Loucy (cell line): ENCODE measurements at regions not wholly inside any gene's neighbourhood (a gene's known extent, or its start where the extent isn't known, plus 50 kb on each side); places are given as distances from the start of the nearest gene placed in this dataset.

Experiments used
- H2AFZ ChIP-seq: fragments of 200-600 bp; sonication (generic); 2 replicates; pipeline ENCODE4 v1.6.0; 2016; ENCODE audit warnings: antibody characterized with exemption, mild to moderate bottlenecking, low read length, moderate library complexity
- H3F3A ChIP-seq: fragments of 200-600 bp; 2 replicates; pipeline ENCODE4 v1.6.0; 2016; ENCODE audit warnings: antibody characterized with exemption, low read depth, mild to moderate bottlenecking
- H3K27me3 ChIP-seq: fragments of 200-600 bp; sonication (generic); 2 replicates; pipeline ENCODE4 v1.6.1; 2014; ENCODE audit warnings: low read length, mild to moderate bottlenecking; ENCODE audit not compliant: insufficient read depth, poor library complexity, severe bottlenecking
- H3K36me3 ChIP-seq: fragments of 200-600 bp; sonication (generic); 2 replicates; pipeline ENCODE4 v1.6.1; 2016; ENCODE audit warnings: low read length; ENCODE audit not compliant: insufficient read depth
- H3K4me1 ChIP-seq: fragments of 200-600 bp; sonication (generic); 2 replicates; pipeline ENCODE4 v1.5.1; 2014; ENCODE audit warnings: low read length, mild to moderate bottlenecking; ENCODE audit not compliant: insufficient read depth, poor library complexity, severe bottlenecking
- H3K4me2 ChIP-seq: fragments of 200-600 bp; sonication (generic); 2 replicates; pipeline ENCODE4 v1.6.0; 2014; ENCODE audit warnings: antibody characterized with exemption, low read length, low read depth, mild to moderate bottlenecking; ENCODE audit not compliant: poor library complexity, severe bottlenecking
- H3K4me3 ChIP-seq: fragments of 200-600 bp; sonication (generic); 2 replicates; pipeline ENCODE4 v1.5.1; 2014; ENCODE audit warnings: low read length, mild to moderate bottlenecking, mixed read lengths; ENCODE audit not compliant: poor library complexity, severe bottlenecking
- H3K79me2 ChIP-seq: fragments of 200-600 bp; sonication (generic); 2 replicates; pipeline ENCODE4 v1.6.1; 2014; ENCODE audit warnings: low read length; ENCODE audit not compliant: insufficient read depth
- H3K9ac ChIP-seq: fragments of 200-600 bp; sonication (generic); 2 replicates; pipeline ENCODE4 v1.6.0; 2014; ENCODE audit warnings: mild to moderate bottlenecking, low read depth, low read length, moderate library complexity; ENCODE audit not compliant: poor library complexity, severe bottlenecking
- H3K9me2 ChIP-seq: fragments of 200-600 bp; sonication (generic); replicated peaks from 2 replicates; pipeline ENCODE4 v1.6.1; 2016; ENCODE audit warnings: low read depth, low read length, mixed read lengths
- H3K9me3 ChIP-seq: fragments of 200-600 bp; sonication (generic); 2 replicates; pipeline ENCODE4 v1.6.1; 2014; ENCODE audit warnings: mild to moderate bottlenecking, antibody characterized with exemption, low read length, low read depth; ENCODE audit not compliant: insufficient read depth
- H4K20me1 ChIP-seq: fragments of 200-600 bp; sonication (generic); 2 replicates; pipeline ENCODE4 v1.6.0; 2014; ENCODE audit warnings: antibody characterized with exemption, low read length, mild to moderate bottlenecking; ENCODE audit not compliant: insufficient read depth, poor library complexity, severe bottlenecking
- EZH2phosphoT487 ChIP-seq: fragments of 200-600 bp; IDR thresholded peaks from 2 replicates; pipeline ENCODE4 v1.6.1; 2018; ENCODE audit warnings: antibody characterized with exemption, mild to moderate bottlenecking, moderate library complexity, borderline replicate concordance
- TF ChIP-seq, protein P1 (sequence below): fragments of 200-600 bp; sonication (generic); conservative IDR thresholded peaks from 2 replicates; pipeline ENCODE4 v1.5.1; 2014; ENCODE audit warnings: mild to moderate bottlenecking, antibody characterized with exemption, low read length

- H3K79me2 ChIP-seq, result no peaks in the 10 kb centered on the region
- H3K4me3 ChIP-seq, result no peak overlapping the region
- H3F3A ChIP-seq, result no peaks in the 10 kb centered on the region
- no peaks in the 10 kb centered on the region for H4K20me1 ChIP-seq
- H3K4me2 ChIP-seq, result no peak overlapping the region
- H3K9me2 ChIP-seq, result no peaks in the 10 kb centered on the region
- TF ChIP-seq, protein P1, sequence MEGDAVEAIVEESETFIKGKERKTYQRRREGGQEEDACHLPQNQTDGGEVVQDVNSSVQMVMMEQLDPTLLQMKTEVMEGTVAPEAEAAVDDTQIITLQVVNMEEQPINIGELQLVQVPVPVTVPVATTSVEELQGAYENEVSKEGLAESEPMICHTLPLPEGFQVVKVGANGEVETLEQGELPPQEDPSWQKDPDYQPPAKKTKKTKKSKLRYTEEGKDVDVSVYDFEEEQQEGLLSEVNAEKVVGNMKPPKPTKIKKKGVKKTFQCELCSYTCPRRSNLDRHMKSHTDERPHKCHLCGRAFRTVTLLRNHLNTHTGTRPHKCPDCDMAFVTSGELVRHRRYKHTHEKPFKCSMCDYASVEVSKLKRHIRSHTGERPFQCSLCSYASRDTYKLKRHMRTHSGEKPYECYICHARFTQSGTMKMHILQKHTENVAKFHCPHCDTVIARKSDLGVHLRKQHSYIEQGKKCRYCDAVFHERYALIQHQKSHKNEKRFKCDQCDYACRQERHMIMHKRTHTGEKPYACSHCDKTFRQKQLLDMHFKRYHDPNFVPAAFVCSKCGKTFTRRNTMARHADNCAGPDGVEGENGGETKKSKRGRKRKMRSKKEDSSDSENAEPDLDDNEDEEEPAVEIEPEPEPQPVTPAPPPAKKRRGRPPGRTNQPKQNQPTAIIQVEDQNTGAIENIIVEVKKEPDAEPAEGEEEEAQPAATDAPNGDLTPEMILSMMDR, result no peak
- no peak for TF ChIP-seq EZH2phosphoT487
- H3K9ac ChIP-seq, result no peak overlapping the region
- H2AFZ ChIP-seq, result no peak overlapping the region
- H3K27me3 ChIP-seq, result no peaks in the 10 kb centered on the region
- no peaks in the 10 kb centered on the region for H3K36me3 ChIP-seq
- no peaks in the 10 kb centered on the region for H3K9me3 ChIP-seq
- H3K4me1 ChIP-seq, result no peaks in the 10 kb centered on the region
Measured at GRCh38 chr12:100715976-100716944, 78.3 kb upstream of the ANO4 start.

GRCh38 chr12:100716945-100717732, 77.4 kb upstream of the ANO4 start:
- Histone ChIP-seq H3K27me3 (no peaks in the 10 kb centered on the region), H3K9me2 (no peaks in the 10 kb centered on the region), H3K4me1 (no peaks in the 10 kb centered on the region), H2AFZ (no peak overlapping the region), H3K36me3 (no peaks in the 10 kb centered on the region), H3K4me3 (no peak overlapping the region), H3K4me2 (no peak overlapping the region), H3F3A (no peaks in the 10 kb centered on the region), H4K20me1 (no peaks in the 10 kb centered on the region), H3K79me2 (no peaks in the 10 kb centered on the region), H3K9me3 (no peaks in the 10 kb centered on the region), H3K9ac (no peak overlapping the region)
- TF ChIP-seq, protein P1, result no peak
- no peak for TF ChIP-seq EZH2phosphoT487

- H3F3A ChIP-seq, result no peaks in the 10 kb centered on the region
- no peaks in the 10 kb centered on the region for H3K36me3 ChIP-seq
- no peaks in the 10 kb centered on the region for H3K79me2 ChIP-seq
- no peak overlapping the region for H3K4me3 ChIP-seq
- TF ChIP-seq EZH2phosphoT487, result no peak
- TF ChIP-seq, protein P1, result no peak
- no peaks in the 10 kb centered on the region for H4K20me1 ChIP-seq
- no peaks in the 10 kb centered on the region for H3K4me1 ChIP-seq
- H3K4me2 ChIP-seq, result no peak overlapping the region
- no peak overlapping the region for H2AFZ ChIP-seq
- no peaks in the 10 kb centered on the region for H3K9me3 ChIP-seq
- H3K27me3 ChIP-seq, result no peaks in the 10 kb centered on the region
- H3K9ac ChIP-seq, result no peak overlapping the region
- no peaks in the 10 kb centered on the region for H3K9me2 ChIP-seq
Measured at GRCh38 chr12:100717733-100718067, 76.9 kb upstream of the ANO4 start.
